HG03432 (cell line): ENCODE measurements at regions not wholly inside any gene's neighbourhood (a gene's known extent, or its start where the extent isn't known, plus 50 kb on each side); places are given as distances from the start of the nearest gene placed in this dataset.
"Not testable (repeated sequence)": the region's sequence is repeated elsewhere in the genome, so short reads cannot be mapped to it uniquely, and the experiment has no call there.

Experiments used
- ATAC-seq: cut with Tn5 transposase; IDR thresholded peaks from one replicate; pipeline ENCODE4 v1.9.1; 2021; ENCODE audit warnings: mild to moderate bottlenecking, moderate library complexity; ENCODE audit not compliant: unreplicated experiment

GRCh38 chr3:176106380-176106779 is 1090.9 kb downstream of the TBL1XR1 start:
- ATAC-seq, result no peak

GRCh38 chr3:176097027-176097426 is 1100.3 kb downstream of the TBL1XR1 start:
- no peak for ATAC-seq

DNA sequence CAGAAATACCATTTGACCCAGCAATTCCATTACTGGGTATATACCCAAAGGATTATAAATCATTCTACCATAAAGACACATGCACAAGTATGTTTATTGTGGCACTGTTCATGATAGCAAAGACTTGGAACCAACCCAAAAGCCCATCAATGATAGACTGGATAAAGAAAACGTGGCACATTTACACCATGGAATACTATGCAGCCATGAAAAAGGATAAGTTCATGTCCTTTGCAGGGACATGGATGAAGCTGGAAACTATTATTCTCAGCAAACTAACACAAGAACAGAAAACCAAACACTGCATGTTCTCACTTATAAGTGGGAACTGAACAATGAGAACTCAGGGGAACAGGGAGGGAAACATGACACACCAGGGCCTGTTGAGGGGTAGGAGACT is 1103.4 kb downstream of the TBL1XR1 start:
- ATAC-seq, result not testable (repeated sequence)

DNA sequence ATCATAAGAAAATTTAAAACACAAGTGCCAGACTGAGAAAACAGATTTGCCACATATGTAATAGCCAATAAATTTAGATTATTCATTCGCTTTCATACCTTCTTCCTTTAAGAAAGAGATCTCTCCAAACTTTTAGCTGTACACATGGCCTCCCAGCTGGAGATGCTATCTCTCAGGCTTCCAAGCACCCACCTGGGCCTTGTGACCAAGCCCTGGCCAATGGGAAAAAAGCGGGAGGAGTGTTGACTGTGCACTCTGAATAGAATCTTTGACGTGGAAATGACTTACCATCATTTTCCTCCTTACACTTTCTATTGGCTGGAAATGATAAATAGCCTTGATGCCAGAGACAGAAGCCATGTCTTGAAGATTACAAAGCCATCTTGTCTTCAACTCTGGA is 1106.6 kb downstream of the TBL1XR1 start:
- no peak for ATAC-seq

DNA sequence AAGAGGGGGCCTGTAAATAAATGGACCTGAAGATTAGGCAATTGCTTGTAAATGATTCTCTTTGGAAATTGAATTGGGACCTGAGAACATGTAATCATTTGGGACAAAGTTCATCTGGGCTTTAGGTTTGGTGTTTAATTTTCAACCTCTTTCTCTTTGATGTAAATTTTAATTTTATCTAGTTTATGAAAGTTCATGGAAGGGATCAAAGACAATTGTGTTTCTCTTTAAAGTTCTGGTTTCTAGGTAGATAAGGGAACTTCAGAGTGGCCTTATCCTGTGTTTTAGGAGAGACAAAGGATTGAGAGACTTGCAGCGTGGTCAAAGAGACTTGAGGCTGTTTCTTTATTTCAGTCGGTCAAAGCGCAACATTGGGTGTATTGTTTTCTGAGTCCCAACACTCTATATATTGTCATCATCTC is 1108.3 kb downstream of the TBL1XR1 start:
- ATAC-seq, result no peak

GRCh38 chr3:176087066-176087697 is 1110.1 kb downstream of the TBL1XR1 start:
- no peak for ATAC-seq

DNA sequence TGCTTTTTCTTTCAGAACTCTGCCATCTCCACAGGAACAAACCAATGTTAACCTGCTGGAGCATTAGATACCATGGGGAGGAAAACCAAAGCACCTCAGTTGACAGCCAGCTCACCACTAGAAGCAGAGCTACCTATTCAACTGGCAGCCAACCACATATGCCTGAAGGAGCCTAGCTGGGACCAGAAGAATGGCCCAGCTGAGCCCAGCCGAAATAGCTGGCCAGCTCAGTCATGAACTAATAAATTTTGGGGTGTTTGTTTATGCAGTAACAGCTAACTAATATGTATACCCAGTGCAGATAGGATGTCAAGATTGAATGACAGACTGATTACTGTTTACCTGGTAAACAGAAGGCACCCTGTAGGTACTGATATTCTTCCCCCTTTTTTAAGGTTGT is 1117.5 kb downstream of the TBL1XR1 start:
- ATAC-seq, result no peak

DNA sequence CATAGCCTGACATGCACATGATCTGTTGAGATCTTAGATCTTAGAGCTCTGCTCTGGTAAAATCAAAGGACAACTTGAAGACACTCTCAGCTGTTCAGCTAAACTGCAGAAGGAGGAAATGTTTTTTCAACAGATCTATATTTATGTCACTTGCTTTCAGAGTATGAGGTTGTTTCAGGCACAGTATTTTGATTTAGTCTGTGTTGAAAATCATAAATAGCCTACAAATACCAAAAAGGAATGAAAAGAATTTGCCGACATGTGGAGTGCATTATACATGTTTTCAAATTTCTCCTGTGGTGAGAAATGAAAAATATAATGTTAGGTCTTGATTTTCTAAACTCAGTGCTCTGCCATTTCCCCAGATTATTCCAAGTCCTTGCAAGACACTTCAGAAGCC is 1118.4 kb downstream of the TBL1XR1 start:
- ATAC-seq, result no peak

DNA sequence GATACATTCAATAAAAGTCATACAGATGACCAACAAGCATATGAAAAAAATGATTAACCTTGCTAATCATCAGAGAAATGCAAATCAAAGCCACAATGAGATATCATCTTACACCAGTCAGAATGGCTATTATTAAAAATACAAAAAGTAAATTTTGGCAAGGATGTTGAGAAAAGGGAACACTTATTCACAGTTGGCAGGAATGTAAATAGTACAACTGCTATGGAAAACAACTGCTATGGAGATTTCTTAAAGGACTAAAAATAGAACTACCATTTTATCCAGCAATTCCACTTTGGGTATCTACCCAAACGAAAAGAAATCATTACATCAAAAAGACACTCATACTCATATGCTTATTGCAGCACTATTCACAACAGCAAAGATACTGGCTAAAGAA is 1121.8 kb downstream of the TBL1XR1 start:
- no peak for ATAC-seq

GRCh38 chr3:176075046-176075445 is 1122.2 kb downstream of the TBL1XR1 start:
- ATAC-seq, result no peak

GRCh38 chr3:176074096-176074495 is 1123.2 kb downstream of the TBL1XR1 start:
- ATAC-seq, result no peak

GRCh38 chr3:176071943-176072342 is 1125.3 kb downstream of the TBL1XR1 start:
- ATAC-seq, result no peak

- ATAC-seq, result no peak
Observed at GRCh38 chr3:176068750-176069149, 1128.5 kb downstream of the TBL1XR1 start.

DNA sequence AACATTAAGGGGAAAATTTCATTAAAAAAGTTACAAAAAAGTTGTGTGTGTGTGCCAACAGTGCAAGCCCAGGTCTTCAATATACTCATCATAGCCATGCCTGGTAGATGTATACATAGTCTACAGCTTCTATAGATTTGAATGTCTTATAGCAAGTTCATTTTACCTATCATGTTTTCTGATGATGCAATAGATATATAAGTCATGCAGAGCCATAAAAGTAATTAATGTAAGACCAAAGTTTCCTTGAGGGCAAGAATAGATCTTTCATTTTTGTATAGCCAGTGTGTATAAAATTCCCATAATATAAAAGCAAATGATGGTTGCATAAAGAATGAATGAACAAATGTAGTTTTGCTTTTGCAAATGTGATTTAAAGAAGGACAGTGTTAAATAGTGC is 1138.4 kb downstream of the TBL1XR1 start:
- ATAC-seq, result no peak

DNA sequence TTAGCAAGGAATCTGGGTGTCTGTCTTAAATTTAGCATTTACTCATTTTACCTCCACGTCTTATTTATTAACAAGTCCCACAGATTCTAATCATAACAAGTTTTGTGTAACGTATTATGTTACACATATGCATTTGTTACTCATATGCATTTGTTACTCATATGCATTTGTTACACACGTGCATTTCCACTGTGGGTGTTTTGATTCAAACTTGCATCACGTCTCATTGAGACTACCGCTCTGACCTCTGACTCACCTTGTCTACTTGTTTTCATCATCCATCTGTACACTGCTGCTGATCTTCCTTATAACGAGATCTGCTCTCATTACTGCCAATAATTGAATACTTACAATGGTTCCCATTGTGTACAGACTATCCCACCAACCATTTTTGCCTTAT is 1141.4 kb downstream of the TBL1XR1 start:
- no peak for ATAC-seq

DNA sequence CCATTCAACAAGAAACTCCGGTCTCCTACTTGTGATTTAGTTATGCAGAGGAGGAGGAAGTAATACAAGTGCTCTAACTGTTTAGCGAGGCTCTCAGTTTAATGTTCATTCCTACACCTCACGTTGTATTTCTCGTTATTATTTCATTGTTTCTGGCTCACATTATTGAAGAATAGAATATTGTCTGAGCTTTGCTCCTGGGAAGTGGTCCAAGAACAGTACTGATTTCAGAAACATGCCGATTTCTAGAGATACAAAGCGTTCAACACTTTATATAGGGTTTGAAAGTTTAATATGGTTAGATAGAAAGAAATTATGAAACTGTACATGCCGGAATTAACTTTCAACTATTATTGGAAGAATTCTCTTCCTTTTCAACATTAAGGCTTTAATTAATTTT is 1145.5 kb downstream of the TBL1XR1 start:
- ATAC-seq, result no peak

- ATAC-seq, result no peak
Observed at GRCh38 chr3:176046703-176047102, 1150.6 kb downstream of the TBL1XR1 start.

GRCh38 chr3:176041812-176042211 is 1155.5 kb downstream of the TBL1XR1 start:
- no peak for ATAC-seq

- no peak for ATAC-seq
Observed at GRCh38 chr3:176041185-176041584, 1156.1 kb downstream of the TBL1XR1 start.

DNA sequence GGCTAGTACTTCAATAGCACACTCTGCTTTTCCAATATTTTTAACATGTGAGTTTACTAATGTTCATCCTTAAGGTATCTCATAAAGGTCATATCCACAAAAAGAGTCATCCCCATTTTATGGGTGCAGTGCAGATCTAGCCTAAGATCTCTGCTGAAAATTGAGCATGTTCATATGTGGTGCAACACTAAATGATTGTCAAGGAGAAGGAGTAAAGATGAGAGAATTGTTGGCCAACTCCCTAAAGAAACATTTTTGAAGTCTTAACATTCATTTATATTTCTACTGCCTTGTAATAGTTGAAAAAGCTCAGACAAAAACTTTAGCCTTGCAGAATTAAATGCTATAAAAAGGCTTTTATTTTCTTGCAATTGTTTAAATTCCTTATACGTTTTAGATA is 1159.6 kb downstream of the TBL1XR1 start:
- no peak for ATAC-seq

GRCh38 chr3:176032043-176032442 is 1165.2 kb downstream of the TBL1XR1 start:
- ATAC-seq, result no peak

GRCh38 chr3:176016203-176016602 is 1157.1 kb downstream of the NAALADL2 start:
- ATAC-seq, result not testable (repeated sequence)

DNA sequence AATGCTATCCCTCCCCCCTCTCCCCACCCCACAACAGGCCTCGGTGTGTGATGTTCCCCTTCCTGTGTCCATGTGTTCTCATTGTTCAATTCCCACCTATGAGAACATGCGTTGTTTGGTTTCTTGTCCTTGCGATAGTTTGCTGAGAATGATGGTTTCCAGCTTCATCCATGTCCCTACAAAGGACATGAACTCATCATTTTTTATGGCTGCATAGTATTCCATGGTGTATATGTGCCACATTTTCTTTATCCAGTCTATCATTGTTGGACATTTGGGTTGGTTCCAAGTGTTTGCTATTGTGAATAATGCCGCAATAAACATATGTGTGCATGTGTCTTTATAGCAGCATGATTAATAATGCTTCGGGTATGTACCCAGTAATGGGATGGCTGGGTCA is 1156.1 kb downstream of the NAALADL2 start:
- not testable (repeated sequence) for ATAC-seq
